GM19463 (cell line): ENCODE measurements at regions not wholly inside any gene's neighbourhood (a gene's known extent, or its start where the extent isn't known, plus 50 kb on each side); places are given as distances from the start of the nearest gene placed in this dataset.
"Not testable (repeated sequence)": the region's sequence is repeated elsewhere in the genome, so short reads cannot be mapped to it uniquely, and the experiment has no call there.

Experiments
- ATAC-seq: cut with Tn5 transposase; IDR thresholded peaks from one replicate; pipeline ENCODE4 v1.9.1; 2021; ENCODE audit warnings: mild to moderate bottlenecking, moderate library complexity; ENCODE audit not compliant: unreplicated experiment

- ATAC-seq = peak; percentile 59
Observed at GRCh38 chr5:36739751-36740221, 133.4 kb downstream of the SLC1A3 start.

- ATAC-seq = no peak
Observed at GRCh38 chr5:36740259-36740898, 134.0 kb downstream of the SLC1A3 start.

GRCh38 chr5:36741128-36741527, 134.7 kb downstream of the SLC1A3 start:
- no peak for ATAC-seq

DNA sequence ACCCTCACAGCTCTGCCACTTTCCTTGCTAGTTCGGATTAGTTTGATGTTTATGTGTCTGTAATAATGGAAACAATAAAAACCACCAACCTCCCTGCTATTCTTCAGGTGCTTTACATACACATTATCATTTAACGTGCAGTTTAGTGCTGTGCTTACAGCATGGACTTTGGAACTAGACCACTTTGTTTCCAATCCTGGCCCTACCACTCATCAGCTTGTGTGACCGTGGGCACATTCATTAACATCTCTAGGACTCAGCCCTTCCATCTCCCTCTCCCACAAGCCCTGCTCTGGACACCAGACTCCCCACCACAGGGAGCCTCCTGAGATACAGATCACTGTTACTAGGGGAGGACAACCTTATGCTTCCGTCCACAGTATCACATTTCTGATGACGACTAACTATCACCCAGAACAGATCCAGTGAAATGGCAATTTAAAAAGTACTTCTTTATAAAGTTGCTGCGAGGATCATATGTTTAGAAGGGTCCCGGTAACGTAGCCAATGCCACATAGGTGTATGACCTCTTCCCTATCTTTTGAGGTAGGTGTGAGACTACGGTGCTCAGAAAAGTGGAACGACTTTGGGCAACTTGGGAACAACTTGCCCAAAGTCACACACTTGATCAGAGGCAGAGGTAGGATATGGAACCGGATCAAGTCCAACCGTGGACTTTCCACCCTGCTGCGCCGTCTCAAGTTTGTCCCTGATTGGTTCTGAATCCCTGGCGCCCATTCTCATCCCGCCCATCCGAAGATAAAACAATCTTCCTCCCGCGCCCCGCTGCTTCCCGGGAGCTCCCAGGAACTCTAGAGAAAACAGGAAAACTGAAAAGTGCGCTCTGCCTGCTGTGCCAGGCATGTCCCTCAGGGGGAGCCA, 132.4 kb upstream of the NIPBL start:
- no peak for ATAC-seq

- ATAC-seq = peak; percentile 75
Observed at GRCh38 chr5:36744773-36745589, 131.6 kb upstream of the NIPBL start.

- ATAC-seq = not testable (repeated sequence)
Observed at GRCh38 chr5:36747794-36748193, 128.8 kb upstream of the NIPBL start.

GRCh38 chr5:36751886-36752285, 124.7 kb upstream of the NIPBL start:
- no peak for ATAC-seq

DNA sequence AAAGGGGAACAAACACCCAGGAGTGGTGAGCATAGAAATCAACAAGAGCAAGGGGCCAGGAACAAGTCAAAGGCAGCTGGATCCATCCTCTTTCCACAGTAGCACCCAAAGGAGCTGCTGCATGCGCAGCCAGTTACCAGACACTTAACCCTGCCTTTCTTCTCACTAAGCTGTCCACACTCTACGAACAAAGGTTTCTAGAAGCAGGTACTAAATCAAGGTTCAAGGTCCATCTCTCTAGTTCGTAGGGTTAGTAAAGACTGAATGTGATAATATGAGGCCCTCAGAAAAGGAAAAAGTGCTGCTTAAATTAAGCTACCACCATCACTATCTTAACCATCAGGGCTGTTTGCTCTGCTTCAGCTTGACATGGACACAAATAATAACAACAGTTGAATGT, 121.2 kb upstream of the NIPBL start:
- ATAC-seq = no peak

- ATAC-seq = no peak
Observed at GRCh38 chr5:36755920-36756488, 120.6 kb upstream of the NIPBL start.

DNA sequence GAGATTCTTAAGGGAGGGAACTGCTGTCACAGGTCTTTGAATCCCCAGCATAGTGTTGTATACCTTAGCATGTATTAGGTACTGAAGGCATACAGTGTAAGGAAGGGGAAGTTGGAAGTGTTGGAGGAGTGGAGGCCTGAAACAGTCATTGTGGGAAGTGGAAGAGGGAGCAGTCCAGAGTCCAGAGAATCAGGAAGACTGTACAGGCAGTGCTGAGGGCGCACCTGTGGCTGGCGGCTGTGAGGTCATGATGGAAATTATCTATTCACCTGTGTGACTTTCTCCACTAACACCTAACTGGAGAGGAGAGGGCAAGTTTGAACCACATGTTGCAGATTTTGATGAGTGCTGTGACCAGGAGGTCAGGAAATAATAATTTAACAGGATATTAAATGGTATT, 119.7 kb upstream of the NIPBL start:
- no peak for ATAC-seq

- ATAC-seq = no peak
Observed at GRCh38 chr5:36759117-36759516, 117.5 kb upstream of the NIPBL start.

- no peak for ATAC-seq
Observed at GRCh38 chr5:36763454-36763853, 113.1 kb upstream of the NIPBL start.

DNA sequence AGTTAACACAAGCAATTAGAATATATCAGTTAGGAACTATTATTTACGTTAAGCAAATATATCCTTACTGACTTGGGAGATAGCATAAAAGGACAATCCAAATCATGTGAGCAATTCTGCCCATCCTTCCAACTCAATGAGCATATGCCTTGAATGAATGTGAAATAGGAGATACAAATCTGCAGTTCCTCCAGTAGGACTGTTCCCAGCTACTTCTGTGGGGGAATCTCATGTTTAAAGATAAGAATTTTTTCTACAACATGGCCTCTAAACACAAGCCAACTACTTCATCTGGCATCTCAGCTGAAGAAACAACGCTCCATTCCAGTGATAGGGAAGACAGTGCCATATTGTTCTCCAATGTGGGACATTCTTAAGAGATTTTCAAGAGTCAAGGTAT, 110.7 kb upstream of the NIPBL start:
- ATAC-seq = no peak

- no peak for ATAC-seq
Observed at GRCh38 chr5:36766981-36767380, 109.6 kb upstream of the NIPBL start.

GRCh38 chr5:36768450-36768849, 108.1 kb upstream of the NIPBL start:
- ATAC-seq = no peak

DNA sequence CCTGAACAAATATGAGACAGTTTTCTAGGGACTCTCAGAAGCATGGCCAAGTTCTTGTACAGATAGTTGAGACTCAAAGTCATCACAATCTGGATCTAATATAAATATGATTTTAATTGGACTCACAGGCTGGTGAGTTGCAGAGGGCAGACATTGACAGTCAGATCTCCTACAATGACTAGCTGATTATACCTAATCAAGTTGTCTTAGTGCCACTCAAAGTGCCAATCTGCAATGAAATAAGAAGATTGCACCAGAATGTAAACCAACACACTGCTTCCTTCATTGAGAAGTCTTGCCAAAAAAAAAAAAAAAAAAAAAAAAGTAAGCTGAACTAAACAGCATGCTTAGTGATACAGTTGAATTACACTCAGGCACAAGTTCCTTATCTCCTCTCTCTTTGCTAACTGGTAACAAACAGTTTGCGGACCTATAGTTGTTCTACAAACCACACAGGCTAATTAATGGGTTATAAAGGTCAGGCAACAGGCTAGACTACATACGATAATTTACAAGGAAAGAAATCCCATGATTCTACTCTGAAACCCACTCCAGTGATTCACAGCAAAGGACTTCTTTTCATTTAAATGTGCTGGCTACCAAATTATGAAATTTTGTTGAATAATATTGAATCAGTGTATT, 107.3 kb upstream of the NIPBL start:
- ATAC-seq = no peak

DNA sequence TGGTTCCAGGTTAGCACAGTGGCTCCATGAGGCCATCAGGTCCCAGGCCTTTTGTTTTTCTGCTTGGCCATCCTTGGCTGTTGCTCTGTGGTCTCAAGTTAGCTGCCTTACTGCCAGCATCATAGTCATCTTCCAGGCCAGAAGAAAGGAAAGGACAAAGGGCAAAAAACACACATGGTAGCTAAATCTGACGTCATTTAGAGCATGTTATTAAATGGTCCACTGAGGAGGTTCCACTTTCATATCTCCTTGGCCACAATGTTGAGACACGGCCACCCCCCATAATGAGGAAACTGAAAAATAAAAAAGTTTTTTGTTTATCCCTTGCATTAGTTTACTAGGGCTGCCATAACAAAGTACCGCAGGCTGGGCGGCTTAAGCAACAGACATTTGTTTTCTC, 106.4 kb upstream of the NIPBL start:
- no peak for ATAC-seq

DNA sequence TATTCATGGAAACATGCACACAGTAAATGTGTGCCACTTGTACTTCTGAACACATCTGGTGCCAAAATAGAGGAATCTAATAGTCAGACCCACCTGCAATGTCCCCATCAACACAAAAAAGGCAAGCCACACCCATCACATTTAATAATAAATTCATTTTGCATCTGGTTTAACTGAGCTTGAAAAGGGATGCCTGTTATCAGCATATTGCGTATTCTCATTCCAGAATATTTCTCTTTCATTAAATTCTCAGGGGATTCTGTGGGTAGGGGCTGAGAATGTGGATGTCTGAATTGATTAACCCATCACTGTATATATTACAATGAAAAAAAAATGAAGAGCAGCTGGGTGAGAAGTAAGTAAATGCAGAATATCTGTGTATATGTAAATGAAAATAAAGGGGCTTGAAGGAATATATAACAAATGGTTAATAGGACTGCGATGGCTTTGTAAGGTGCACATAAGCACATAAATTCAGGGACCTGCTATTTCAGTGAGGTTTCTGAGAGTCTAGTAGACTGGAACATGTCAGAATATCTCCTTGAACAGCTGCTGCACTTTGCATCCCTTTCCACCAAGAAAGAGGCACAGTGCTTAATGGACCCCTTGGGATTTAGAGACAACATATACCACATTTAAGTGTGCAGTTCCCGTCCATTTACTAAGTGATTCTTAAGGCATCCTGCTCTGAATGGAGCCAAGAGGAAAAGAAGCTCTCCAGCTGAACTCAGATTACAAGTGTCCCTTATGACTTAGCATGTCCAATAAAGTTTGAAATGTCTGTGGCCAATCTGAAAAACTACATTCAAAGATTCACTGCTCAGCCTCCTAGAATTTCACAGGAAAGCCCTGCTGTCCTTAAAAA, 104.1 kb upstream of the NIPBL start:
- ATAC-seq = no peak

- no peak for ATAC-seq
Observed at GRCh38 chr5:36777105-36777757, 99.3 kb upstream of the NIPBL start.
